Left cardiac atrium (tissue), 4 donors: ENCODE measurements at regions not wholly inside any gene's neighbourhood (a gene's known extent, or its start where the extent isn't known, plus 50 kb on each side); places are given as distances from the start of the nearest gene placed in this dataset.
A peak's percentile ranks its signal among the peaks of the same experiment; 100 is the strongest.
"Not testable (repeated sequence)": the region's sequence is repeated elsewhere in the genome, so short reads cannot be mapped to it uniquely, and the experiment has no call there.

ENCODE experiments used
- ATAC-seq, 2 donors: fragments of 200-7000 bp; cut with Tn5 transposase; one replicate each; pipeline ENCODE4 v1.9.1; 2020; ENCODE audit warnings: mild to moderate bottlenecking in 2 of 2, moderate library complexity in 2 of 2
- DNase-seq: peaks from one replicate; pipeline ENCODE4 v3.0.0-alpha.2; 2020
- intact Hi-C, 2 donors: fragments of 100-400 bp; cut with DNase I; formaldehyde crosslinking; loops; one replicate each; pipeline versions ENCODE4 v1.14.1 to v1.15.1; 2022 to 2023
- donor health status: DM: no; HTN: yes; CAD: no.
- donor health status: DM: no; HTN: yes; CAD: no; lungs with severe emphysema.
- donor health status: DM: yes; HTN: yes; CAD: no.
- donor health status: Dilated cardiomyopathy.

GRCh38 chr1:201633297-201633696 lies 94.4 kb downstream of the NAV1 start:
- DNase-seq (peak; percentile 33), ATAC-seq (peak; percentile 54 to 81)
- intact Hi-C loops: no loop called here

- intact Hi-C loops: no loop called here
- peak in 1 of 2 donors; percentile 24 for ATAC-seq
Measured at GRCh38 chr1:201633811-201634210, 94.9 kb downstream of the NAV1 start.

GRCh38 chr1:201634261-201634660 lies 95.3 kb downstream of the NAV1 start:
- intact Hi-C loops: no loop called here
- DNase-seq (no peak), ATAC-seq (peak in 1 of 2 donors; percentile 18)

More at GRCh38 chr1:201633811-201634210, 94.9 kb downstream of the NAV1 start:
- no peak for DNase-seq

- ATAC-seq: no peak
- no peak for DNase-seq
- intact Hi-C loops: no loop called here
Measured at GRCh38 chr1:201636097-201636496, 97.2 kb downstream of the NAV1 start.

- intact Hi-C loops: no loop called here
- no peak for ATAC-seq
- no peak for DNase-seq
Measured at GRCh38 chr1:201636510-201636971, 97.6 kb downstream of the NAV1 start.

GRCh38 chr1:201637282-201638079 lies 98.6 kb downstream of the NAV1 start:
- no peak for DNase-seq
- intact Hi-C loops: no loop called here
- peak in 1 of 2 donors; percentile 6 for ATAC-seq

- DNase-seq (peak; percentile 42), ATAC-seq (peak in 1 of 2 donors; percentile 36)
- intact Hi-C loops: no loop called here
Measured at GRCh38 chr1:201639391-201639790, 100.5 kb downstream of the NAV1 start.

GRCh38 chr1:201639826-201640225 lies 100.9 kb downstream of the NAV1 start:
- DNase-seq: no peak
- intact Hi-C loops: no loop called here
- ATAC-seq: peak in 1 of 2 donors; percentile 14

- intact Hi-C loops: no loop called here
- peak; percentile 70 to 75 for ATAC-seq
- DNase-seq: peak; percentile 54
Measured at GRCh38 chr1:201640624-201641023, 101.7 kb downstream of the NAV1 start.

- intact Hi-C loops: no loop called here
- ATAC-seq: no peak
- no peak for DNase-seq
Measured at GRCh38 chr1:201641524-201642253, 102.8 kb downstream of the NAV1 start.

- ATAC-seq: no peak
- intact Hi-C loops: no loop called here
- DNase-seq: no peak
Measured at GRCh38 chr1:201643835-201644104, 104.8 kb downstream of the NAV1 start.

GRCh38 chr1:201644197-201644596 lies 105.3 kb downstream of the NAV1 start:
- ATAC-seq (no peak), DNase-seq (no peak)
- intact Hi-C loops: no loop called here

GRCh38 chr1:201645000-201645399 lies 106.1 kb downstream of the NAV1 start:
- DNase-seq, intact Hi-C loops, ATAC-seq: not testable (repeated sequence)

- intact Hi-C loops: loop anchor here in 1 of 2 donors (2.0 kb wide), 1 partner anchor 59 kb away; no protein-coding TSS in a partner anchor
- ATAC-seq (no peak), DNase-seq (no peak)
Measured at GRCh38 chr1:201645956-201646355, 107.0 kb downstream of the NAV1 start.

- DNase-seq (no peak), ATAC-seq (no peak)
Measured at GRCh38 chr1:201646411-201647022, 107.6 kb downstream of the NAV1 start.

GRCh38 chr1:201647094-201647493 lies 108.2 kb downstream of the NAV1 start:
- ATAC-seq: no peak
- intact Hi-C loops: loop anchor here in 1 of 2 donors (2.0 kb wide), 1 partner anchor 58 kb away; no protein-coding TSS in a partner anchor

More at GRCh38 chr1:201646411-201647022, 107.6 kb downstream of the NAV1 start:
- intact Hi-C loops: loop anchor here in 1 of 2 donors (2.0 kb wide), 1 partner anchor 58 kb away; no protein-coding TSS in a partner anchor

GRCh38 chr1:201647722-201648065 lies 108.8 kb downstream of the NAV1 start:
- no peak for DNase-seq
- intact Hi-C loops: loop anchor here in 1 of 2 donors (2.0 kb wide), 1 partner anchor 57 kb away; no protein-coding TSS in a partner anchor
- no peak for ATAC-seq

More at GRCh38 chr1:201647094-201647493, 108.2 kb downstream of the NAV1 start:
- no peak for DNase-seq

GRCh38 chr1:201648066-201648906 lies 109.4 kb downstream of the NAV1 start:
- intact Hi-C loops: no loop called here
- ATAC-seq: peak; percentile 54 to 69
- peak; percentile 59 for DNase-seq
